H9 (cell line): ENCODE measurements at regions not wholly inside any gene's neighbourhood (a gene's known extent, or its start where the extent isn't known, plus 50 kb on each side); places are given as distances from the start of the nearest gene placed in this dataset.

Experiments
- DNase-seq: peaks from one replicate; pipeline ENCODE4 v3.0.0-alpha.2; 2017
- H2AFZ ChIP-seq: one replicate; pipeline ENCODE4 v1.6.1; 2013; ENCODE audit warnings: mild to moderate bottlenecking, low read length, control low read depth, moderate library complexity
- H2AK5ac ChIP-seq: 2 replicates; pipeline ENCODE4 v1.6.1; 2013; ENCODE audit warnings: low read length, control low read depth, mixed read lengths; ENCODE audit not compliant: insufficient read length
- H2BK120ac ChIP-seq: one replicate; pipeline ENCODE4 v1.6.1; 2013; ENCODE audit warnings: low read depth, mild to moderate bottlenecking, low read length, control low read depth, inconsistent platforms; ENCODE audit not compliant: poor library complexity, severe bottlenecking
- H2BK12ac ChIP-seq: 2 replicates; pipeline ENCODE4 v1.6.1; 2013; ENCODE audit warnings: low read length, control low read depth, mixed read lengths, low read depth; ENCODE audit not compliant: insufficient read length
- H2BK15ac ChIP-seq: 2 replicates; pipeline ENCODE4 v1.6.1; 2013; ENCODE audit warnings: low read depth, low read length, control low read depth
- H2BK20ac ChIP-seq: one replicate; pipeline ENCODE4 v1.6.1; 2013; ENCODE audit warnings: low read depth, mild to moderate bottlenecking, low read length, control low read depth, inconsistent platforms; ENCODE audit not compliant: poor library complexity, severe bottlenecking
- H2BK5ac ChIP-seq: 2 replicates; pipeline ENCODE4 v1.6.1; 2013; ENCODE audit warnings: low read length, control low read depth, mixed read lengths; ENCODE audit not compliant: insufficient read length
- H3K14ac ChIP-seq: 2 replicates; pipeline ENCODE4 v1.6.1; 2013; ENCODE audit warnings: low read length, control low read depth; ENCODE audit not compliant: insufficient read depth
- H3K18ac ChIP-seq: 2 replicates; pipeline ENCODE4 v1.6.1; 2013; ENCODE audit warnings: low read depth, mild to moderate bottlenecking, mixed read lengths, low read length, control low read depth; ENCODE audit not compliant: insufficient read length
- H3K23ac ChIP-seq: 2 replicates; pipeline ENCODE4 v1.6.1; 2013; ENCODE audit warnings: low read length, control low read depth, mixed read lengths, low read depth; ENCODE audit not compliant: insufficient read length
- H3K23me2 ChIP-seq: 2 replicates; pipeline ENCODE4 v1.6.1; 2013; ENCODE audit warnings: low read depth, mild to moderate bottlenecking, mixed read lengths, low read length, control low read depth; ENCODE audit not compliant: insufficient read length, poor library complexity, severe bottlenecking
- H3K27ac ChIP-seq: 2 replicates; pipeline ENCODE4 v1.5.1; 2013; ENCODE audit warnings: low read length, control low read depth, mixed read lengths, low read depth; ENCODE audit not compliant: insufficient read length
- H3K27me3 ChIP-seq: 2 replicates; pipeline ENCODE4 v1.6.1; 2013; ENCODE audit warnings: low read length, control low read depth, inconsistent platforms; ENCODE audit not compliant: insufficient read depth
- H3K4ac ChIP-seq: 2 replicates; pipeline ENCODE4 v1.6.1; 2013; ENCODE audit warnings: low read depth, mild to moderate bottlenecking, control low read depth, inconsistent platforms, low read length, moderate library complexity
- H3K4me1 ChIP-seq: 2 replicates; pipeline ENCODE4 v1.6.1; 2013; ENCODE audit warnings: low read length, control low read depth, inconsistent platforms; ENCODE audit not compliant: insufficient read depth
- H3K4me2 ChIP-seq: 2 replicates; pipeline ENCODE4 v1.6.1; 2013; ENCODE audit warnings: low read length, control low read depth, mixed read lengths; ENCODE audit not compliant: insufficient read length, insufficient read depth
- H3K56ac ChIP-seq: 2 replicates; pipeline ENCODE4 v1.6.1; 2013; ENCODE audit warnings: low read depth, mild to moderate bottlenecking, mixed read lengths, low read length, control low read depth; ENCODE audit not compliant: insufficient read length
- H3K79me1 ChIP-seq: 2 replicates; pipeline ENCODE4 v1.6.1; 2013; ENCODE audit warnings: low read depth, mild to moderate bottlenecking, moderate library complexity, low read length, control low read depth, inconsistent platforms; ENCODE audit not compliant: insufficient read depth, poor library complexity, severe bottlenecking
- H3K79me2 ChIP-seq: 2 replicates; pipeline ENCODE4 v1.6.1; 2013; ENCODE audit warnings: low read length, control low read depth, inconsistent platforms; ENCODE audit not compliant: insufficient read depth
- H3K9ac ChIP-seq: 2 replicates; pipeline ENCODE4 v1.6.1; 2013; ENCODE audit warnings: low read length, control low read depth, mixed read lengths; ENCODE audit not compliant: insufficient read length; ENCODE audit errors: extremely low read depth
- H3K9me3 ChIP-seq: one replicate; pipeline ENCODE4 v1.6.1; 2013; ENCODE audit warnings: low read depth, low read length, inconsistent platforms; ENCODE audit not compliant: control insufficient read depth
- H3T11ph ChIP-seq: one replicate; pipeline ENCODE4 v1.6.1; 2013; ENCODE audit warnings: mild to moderate bottlenecking, low read length, control low read depth, inconsistent platforms
- H4K20me1 ChIP-seq: one replicate; pipeline ENCODE4 v1.6.1; 2013; ENCODE audit not compliant: control insufficient read depth, insufficient read length, insufficient read depth
- H4K5ac ChIP-seq: 2 replicates; pipeline ENCODE4 v1.6.1; 2013; ENCODE audit warnings: low read depth, mild to moderate bottlenecking, mixed read lengths, low read length, control low read depth; ENCODE audit not compliant: insufficient read length
- H4K8ac ChIP-seq: replicated peaks from 2 replicates; pipeline ENCODE4 v1.6.1; 2013; ENCODE audit warnings: low read length, control low read depth, mixed read lengths, low read depth; ENCODE audit not compliant: insufficient read length
- H4K91ac ChIP-seq: 2 replicates; pipeline ENCODE4 v1.6.1; 2013; ENCODE audit warnings: low read depth, mild to moderate bottlenecking, moderate library complexity, mixed read lengths, low read length, control low read depth; ENCODE audit not compliant: insufficient read length
- H3K27ac Mint-ChIP-seq, 3 experiments: 2 replicates in 2 of 3; 3 replicates in 1 of 3; pipeline ENCODE4 v1.8.0; 2020 to 2021; ENCODE audit warnings: mixed read lengths in 3 of 3, mild to moderate bottlenecking in 1 of 3, moderate library complexity in 1 of 3
- H3K27me3 Mint-ChIP-seq: 2 replicates; pipeline ENCODE4 v1.8.0; 2021; ENCODE audit warnings: low read depth, mild to moderate bottlenecking, moderate library complexity, mixed read lengths
- H3K36me3 Mint-ChIP-seq, 3 experiments: 2 replicates in 2 of 3; 3 replicates in 1 of 3; pipeline ENCODE4 v1.8.0; 2020 to 2021; ENCODE audit warnings: low read depth in 3 of 3, mixed read lengths in 3 of 3; ENCODE audit not compliant: insufficient read depth in 1 of 3
- H3K4me1 Mint-ChIP-seq, 2 experiments: 2 replicates each; pipeline ENCODE4 v1.8.0; 2020; ENCODE audit warnings: mixed read lengths in 2 of 2
- H3K4me3 Mint-ChIP-seq, 2 experiments: 2 replicates in 1 of 2; 3 replicates in 1 of 2; pipeline ENCODE4 v1.8.0; 2020 to 2021; ENCODE audit warnings: mild to moderate bottlenecking in 2 of 2, mixed read lengths in 2 of 2, moderate library complexity in 1 of 2
- H3K9me3 Mint-ChIP-seq, 2 experiments: 2 replicates in 1 of 2; 3 replicates in 1 of 2; pipeline ENCODE4 v1.8.0; 2020; ENCODE audit warnings: mild to moderate bottlenecking in 2 of 2, mixed read lengths in 2 of 2, moderate library complexity in 1 of 2
- CTCF ChIP-seq: fragments of 200-600 bp; sonication (generic); conservative IDR thresholded peaks from 3 replicates; pipeline ENCODE4 v1.8.0; 2021; ENCODE audit warnings: antibody characterized with exemption, mild to moderate bottlenecking
- WGBS: extraction: QIAGEN DNeasy Blood & Tissue Kit; methylation state at CpG from one replicate; pipeline ENCODE4 v1.1.7; 2013; ENCODE audit warnings: missing lambda C conversion rate, low lambda C conversion rate, mixed read lengths; ENCODE audit not compliant: insufficient read length; ENCODE audit errors: extremely low coverage; 5-methylcytosine and 5-hydroxymethylcytosine counted together

- Mint-ChIP-seq H3K36me3 (peaks cover 26 to 34% (median 33%) of the 10 kb centered on the region in 3 experiments), H3K9me3 (peaks cover 26 to 33% of the 10 kb centered on the region in 2 experiments), H3K4me1 (peaks cover 4 to 5% of the 10 kb centered on the region in 2 experiments), H3K27ac (no peak overlapping the region), H3K27me3 (peaks cover 3% of the 10 kb centered on the region), H3K4me3 (no peak overlapping the region)
- no peak overlapping the region for H3K14ac ChIP-seq
- H3K4me1 ChIP-seq = no peaks in the 10 kb centered on the region
- DNase-seq = no peak
- H3K79me2 ChIP-seq = no peaks in the 10 kb centered on the region
- H3K4me2 ChIP-seq = no peak overlapping the region
- no peak overlapping the region for H2BK20ac ChIP-seq
- H2AFZ ChIP-seq = no peak overlapping the region
- no peak overlapping the region for H2AK5ac ChIP-seq
- no peak overlapping the region for H3T11ph ChIP-seq
- no peak overlapping the region for H4K8ac ChIP-seq
- no peak overlapping the region for H3K18ac ChIP-seq
- no peak overlapping the region for H3K23ac ChIP-seq
- H3K9me3 ChIP-seq = no peaks in the 10 kb centered on the region
- no peak overlapping the region for H3K56ac ChIP-seq
- no peak overlapping the region for H3K4ac ChIP-seq
- no peak overlapping the region for H4K5ac ChIP-seq
- no peaks in the 10 kb centered on the region for H3K79me1 ChIP-seq
- H3K9ac ChIP-seq = no peak overlapping the region
- no peak overlapping the region for H2BK5ac ChIP-seq
- H2BK120ac ChIP-seq = no peak overlapping the region
- no peak for TF ChIP-seq CTCF
- no peaks in the 10 kb centered on the region for H4K20me1 ChIP-seq
- no peaks in the 10 kb centered on the region for H3K27me3 ChIP-seq
- H4K91ac ChIP-seq = no peak overlapping the region
- H2BK12ac ChIP-seq = no peak overlapping the region
- no peak overlapping the region for H3K27ac ChIP-seq
- H3K23me2 ChIP-seq = no peaks in the 10 kb centered on the region
- no peak overlapping the region for H2BK15ac ChIP-seq
- WGBS = no CpG with 5 or more reads among the region's 3 CpGs
These were observed 317.3 kb upstream of the TFPI start for GRCh38 chr2:187871506-187871905.
